Rectal smooth muscle tissue (tissue), 1 donor: ENCODE measurements at regions not wholly inside any gene's neighbourhood (a gene's known extent, or its start where the extent isn't known, plus 50 kb on each side); places are given as distances from the start of the nearest gene placed in this dataset.

Source experiments
- H3K27ac ChIP-seq: one replicate; pipeline ENCODE4 v1.7.0; 2013; ENCODE audit warnings: low read depth, low read length, inconsistent platforms
- H3K27me3 ChIP-seq: one replicate; pipeline ENCODE4 v1.7.0; 2013; ENCODE audit warnings: low read length; ENCODE audit not compliant: control insufficient read depth, insufficient read depth
- H3K36me3 ChIP-seq: one replicate; pipeline ENCODE4 v1.7.0; 2013; ENCODE audit warnings: low read length; ENCODE audit not compliant: control insufficient read depth, insufficient read depth
- H3K4me1 ChIP-seq: one replicate; pipeline ENCODE4 v1.7.0; 2013; ENCODE audit warnings: low read length; ENCODE audit not compliant: control insufficient read depth, insufficient read depth
- H3K4me3 ChIP-seq: one replicate; pipeline ENCODE4 v1.7.0; 2013; ENCODE audit warnings: low read length
- H3K9ac ChIP-seq: one replicate; pipeline ENCODE4 v1.7.0; 2013; ENCODE audit warnings: low read length

- Histone ChIP-seq H3K4me3 (no peak overlapping the region), H3K27me3 (no peaks in the 10 kb centered on the region), H3K4me1 (no peaks in the 10 kb centered on the region), H3K9ac (no peak overlapping the region), H3K36me3 (no peaks in the 10 kb centered on the region), H3K27ac (no peak overlapping the region)
These were observed 204.7 kb downstream of the UACA start for GRCh38 chr15:70558406-70559264.

- Histone ChIP-seq H3K36me3 (no peaks in the 10 kb centered on the region), H3K9ac (no peak overlapping the region), H3K27ac (no peak overlapping the region), H3K4me1 (no peaks in the 10 kb centered on the region), H3K27me3 (no peaks in the 10 kb centered on the region), H3K4me3 (no peak overlapping the region)
These were observed 205.7 kb downstream of the UACA start for GRCh38 chr15:70557521-70558258.

- Histone ChIP-seq H3K36me3 (no peaks in the 10 kb centered on the region), H3K27ac (no peak overlapping the region), H3K4me3 (no peak overlapping the region), H3K4me1 (no peaks in the 10 kb centered on the region), H3K9ac (no peak overlapping the region), H3K27me3 (no peaks in the 10 kb centered on the region)
These were observed 206.6 kb downstream of the UACA start for GRCh38 chr15:70556779-70557178.

- Histone ChIP-seq H3K36me3 (no peaks in the 10 kb centered on the region), H3K9ac (no peak overlapping the region), H3K27ac (no peak overlapping the region), H3K4me1 (no peaks in the 10 kb centered on the region), H3K27me3 (no peaks in the 10 kb centered on the region), H3K4me3 (no peak overlapping the region)
These were observed 207.1 kb downstream of the UACA start for GRCh38 chr15:70556151-70556741.

- no peaks in the 10 kb centered on the region for H3K27me3 ChIP-seq
- no peak overlapping the region for H3K4me3 ChIP-seq
- H3K9ac ChIP-seq: no peak overlapping the region
- H3K36me3 ChIP-seq: no peaks in the 10 kb centered on the region
- H3K27ac ChIP-seq: no peak overlapping the region
- no peaks in the 10 kb centered on the region for H3K4me1 ChIP-seq
These were observed 207.6 kb downstream of the UACA start for GRCh38 chr15:70555713-70556112.

- Histone ChIP-seq H3K4me3 (no peak overlapping the region), H3K4me1 (no peaks in the 10 kb centered on the region), H3K27me3 (no peaks in the 10 kb centered on the region), H3K36me3 (no peaks in the 10 kb centered on the region), H3K9ac (no peak overlapping the region), H3K27ac (no peak overlapping the region)
These were observed 215.4 kb downstream of the UACA start for GRCh38 chr15:70547846-70548487.

- Histone ChIP-seq H3K4me3 (no peak overlapping the region), H3K9ac (no peak overlapping the region)
These were observed 217.8 kb downstream of the UACA start for GRCh38 chr15:70545526-70545925.

GRCh38 chr15:70541511-70541910 is 221.8 kb downstream of the UACA start:
- Histone ChIP-seq H3K27me3 (no peaks in the 10 kb centered on the region), H3K4me3 (no peak overlapping the region), H3K4me1 (no peaks in the 10 kb centered on the region), H3K9ac (no peak overlapping the region), H3K36me3 (no peaks in the 10 kb centered on the region), H3K27ac (no peak overlapping the region)

More at GRCh38 chr15:70545526-70545925, 217.8 kb downstream of the UACA start:
- Histone ChIP-seq H3K4me1 (no peaks in the 10 kb centered on the region), H3K27me3 (no peaks in the 10 kb centered on the region), H3K27ac (no peak overlapping the region), H3K36me3 (no peaks in the 10 kb centered on the region)

GRCh38 chr15:70539912-70540530 is 223.3 kb downstream of the UACA start:
- Histone ChIP-seq H3K27me3 (no peaks in the 10 kb centered on the region), H3K4me1 (no peaks in the 10 kb centered on the region), H3K27ac (no peak overlapping the region), H3K36me3 (no peaks in the 10 kb centered on the region), H3K9ac (no peak overlapping the region), H3K4me3 (no peak overlapping the region)

- Histone ChIP-seq H3K27ac (no peak overlapping the region), H3K36me3 (no peaks in the 10 kb centered on the region), H3K4me1 (no peaks in the 10 kb centered on the region), H3K9ac (no peak overlapping the region), H3K27me3 (no peaks in the 10 kb centered on the region), H3K4me3 (no peak overlapping the region)
These were observed 223.9 kb downstream of the UACA start for GRCh38 chr15:70539409-70539808.

GRCh38 chr15:70538278-70538677 is 225.1 kb downstream of the UACA start:
- Histone ChIP-seq H3K4me3 (no peak overlapping the region), H3K27me3 (no peaks in the 10 kb centered on the region), H3K36me3 (no peaks in the 10 kb centered on the region), H3K27ac (no peak overlapping the region), H3K9ac (no peak overlapping the region), H3K4me1 (no peaks in the 10 kb centered on the region)

GRCh38 chr15:70535955-70536338 is 227.4 kb downstream of the UACA start:
- no peaks in the 10 kb centered on the region for H3K4me1 ChIP-seq
- no peak overlapping the region for H3K4me3 ChIP-seq
- H3K9ac ChIP-seq: no peak overlapping the region
- no peaks in the 10 kb centered on the region for H3K36me3 ChIP-seq
- H3K27me3 ChIP-seq: no peaks in the 10 kb centered on the region
- H3K27ac ChIP-seq: no peak overlapping the region
